H1 (cell line): ENCODE measurements at regions not wholly inside any gene's neighbourhood (a gene's known extent, or its start where the extent isn't known, plus 50 kb on each side); places are given as distances from the start of the nearest gene placed in this dataset.
A peak's percentile ranks its signal among the peaks of the same experiment; 100 is the strongest.

Experiments used
- CTCF ChIA-PET: fragments of 300-600 bp; sonication (Branson Sonifier 250); formaldehyde crosslinking; loops from one replicate; lab custom pipeline; 2021; ENCODE audit not compliant: partially characterized antibody; lab: Charles Lee
- POLR2A ChIA-PET: fragments of 300-600 bp; sonication (Branson Sonifier 250); formaldehyde crosslinking; loops from one replicate; lab custom pipeline; 2021; ENCODE audit warnings: inconsistent platforms; ENCODE audit not compliant: partially characterized antibody; lab: Charles Lee
- DNase-seq, 2 experiments: peaks; one replicate each; pipeline versions ENCODE4 v3.0.0 to v3.0.0-alpha.2; 2010 to 2022; ENCODE audit warnings: low spot score in 2 of 2, low read depth in 1 of 2, mixed read lengths in 1 of 2
- FAIRE-seq: peaks from 2 replicates; lab custom pipeline; 2011; peaks lifted over from hg19 to GRCh38; lab: Jason Lieb, UNC
- H2AFZ ChIP-seq: 2 replicates; pipeline ENCODE4 v1.8.1; 2012; ENCODE audit warnings: low read length, inconsistent platforms
- H2AK5ac ChIP-seq: 2 replicates; pipeline ENCODE4 v1.6.1; 2013; ENCODE audit warnings: low read depth, low read length
- H2BK120ac ChIP-seq: replicated peaks from 2 replicates; pipeline ENCODE3; 2013; ENCODE audit warnings: low read depth, low read length, inconsistent platforms
- H2BK12ac ChIP-seq: 2 replicates; pipeline ENCODE4 v1.6.1; 2013; ENCODE audit warnings: low read depth, low read length
- H2BK15ac ChIP-seq: 2 replicates; pipeline ENCODE4 v1.6.1; 2013; ENCODE audit warnings: low read length
- H2BK20ac ChIP-seq: 2 replicates; pipeline ENCODE4 v1.6.1; 2013; ENCODE audit warnings: low read length
- H2BK5ac ChIP-seq: 2 replicates; pipeline ENCODE4 v1.6.1; 2013; ENCODE audit warnings: low read depth, low read length
- H3K14ac ChIP-seq: 2 replicates; pipeline ENCODE4 v1.6.1; 2013; ENCODE audit warnings: inconsistent platforms; ENCODE audit not compliant: insufficient read length
- H3K18ac ChIP-seq: 2 replicates; pipeline ENCODE4 v1.6.1; 2013; ENCODE audit warnings: low read length; ENCODE audit errors: extremely low read depth
- H3K23ac ChIP-seq: 2 replicates; pipeline ENCODE4 v1.6.1; 2013; ENCODE audit warnings: inconsistent platforms; ENCODE audit not compliant: insufficient read length
- H3K23me2 ChIP-seq: 2 replicates; pipeline ENCODE4 v1.6.1; 2013; ENCODE audit warnings: low read depth, low read length
- H3K27ac ChIP-seq: 2 replicates; pipeline ENCODE4 v1.6.1; 2011; ENCODE audit warnings: low read depth, low read length, inconsistent platforms
- H3K27me3 ChIP-seq, 4 experiments: replicated peaks in 1 of 4; 1 replicate in 1 of 4; 2 replicates in 3 of 4; pipeline versions ENCODE4 v1.6.1 to v1.8.1; 2011 to 2013; ENCODE audit warnings: low read length in 3 of 4, mild to moderate bottlenecking in 3 of 4, inconsistent platforms in 2 of 4, mixed read lengths in 2 of 4, moderate library complexity in 1 of 4; ENCODE audit not compliant: control insufficient read depth in 3 of 4, insufficient read depth in 3 of 4; ENCODE audit errors: extremely low read depth in 1 of 4
- H3K36me3 ChIP-seq, 4 experiments: 2 replicates each; pipeline versions ENCODE4 v1.6.1 to v1.8.1; 2011 to 2013; ENCODE audit warnings: mild to moderate bottlenecking in 4 of 4, low read length in 3 of 4, moderate library complexity in 2 of 4, control low read depth in 1 of 4, inconsistent platforms in 1 of 4; ENCODE audit not compliant: insufficient read depth in 4 of 4, control insufficient read depth in 2 of 4
- H3K4ac ChIP-seq: replicated peaks from 2 replicates; pipeline ENCODE3; 2013; ENCODE audit warnings: low read length, low read depth, mixed read lengths, inconsistent platforms; ENCODE audit not compliant: insufficient read length
- H3K4me1 ChIP-seq, 4 experiments: replicated peaks in 1 of 4; 1 replicate in 1 of 4; 2 replicates in 3 of 4; pipeline versions ENCODE4 v1.6.1 to v1.8.1; 2011 to 2013; ENCODE audit warnings: low read length in 3 of 4, inconsistent platforms in 2 of 4, mixed read lengths in 1 of 4; ENCODE audit not compliant: insufficient read depth in 4 of 4, control insufficient read depth in 3 of 4
- H3K4me2 ChIP-seq, 2 experiments: 2 replicates each; pipeline versions ENCODE4 v1.6.1 to v1.8.1; 2011 to 2013; ENCODE audit warnings: low read depth in 2 of 2, low read length in 2 of 2, control low read depth in 1 of 2, inconsistent platforms in 1 of 2, mild to moderate bottlenecking in 1 of 2; ENCODE audit not compliant: insufficient read depth in 1 of 2
- H3K4me3 ChIP-seq, 4 experiments: fragments of 200-600, 300-600 bp in 1 of 4; sonication (generic), shearing (Covaris generic), sonication (Bioruptor Twin) in 1 of 4; 2 replicates each; pipeline versions ENCODE4 v1.5.1 to v1.8.1; 2011 to 2016; ENCODE audit warnings: low read length in 4 of 4, low read depth in 3 of 4, control low read depth in 2 of 4, inconsistent platforms in 2 of 4, mild to moderate bottlenecking in 2 of 4, mixed read lengths in 1 of 4, moderate library complexity in 1 of 4; ENCODE audit not compliant: insufficient read depth in 2 of 4; ENCODE audit errors: extremely low read depth in 1 of 4
- H3K56ac ChIP-seq: replicated peaks from 2 replicates; pipeline ENCODE3; 2013; ENCODE audit warnings: low read depth, mild to moderate bottlenecking, mixed read lengths, low read length, inconsistent platforms; ENCODE audit not compliant: insufficient read length
- H3K79me1 ChIP-seq: 2 replicates; pipeline ENCODE4 v1.6.1; 2013; ENCODE audit warnings: low read depth, low read length, control low read depth
- H3K79me2 ChIP-seq, 2 experiments: 2 replicates each; pipeline versions ENCODE4 v1.6.1 to v1.8.1; 2012 to 2013; ENCODE audit warnings: low read length in 2 of 2, mild to moderate bottlenecking in 2 of 2, inconsistent platforms in 1 of 2; ENCODE audit not compliant: insufficient read depth in 2 of 2, control insufficient read depth in 1 of 2
- H3K9ac ChIP-seq, 4 experiments: replicated peaks in 1 of 4; 1 replicate in 1 of 4; 2 replicates in 3 of 4; pipeline versions ENCODE4 v1.6.1 to v1.8.1; 2011 to 2013; ENCODE audit warnings: low read depth in 3 of 4, low read length in 3 of 4, control low read depth in 2 of 4, mild to moderate bottlenecking in 2 of 4, moderate library complexity in 2 of 4, inconsistent platforms in 1 of 4; ENCODE audit errors: extremely low read depth in 1 of 4
- H3K9me3 ChIP-seq, 2 experiments: 2 replicates each; pipeline versions ENCODE4 v1.6.1 to v1.8.1; 2012 to 2013; ENCODE audit warnings: mild to moderate bottlenecking in 2 of 2, moderate library complexity in 2 of 2, control low read depth in 1 of 2, inconsistent platforms in 1 of 2, low read depth in 1 of 2, low read length in 1 of 2, mixed read lengths in 1 of 2; ENCODE audit not compliant: insufficient read depth in 2 of 2
- H4K20me1 ChIP-seq, 2 experiments: replicated peaks in 1 of 2; 2 replicates each; pipeline versions ENCODE3 to v1.8.1; 2011 to 2013; ENCODE audit warnings: inconsistent platforms in 2 of 2, low read length in 2 of 2, mild to moderate bottlenecking in 1 of 2; ENCODE audit not compliant: insufficient read depth in 2 of 2, control insufficient read depth in 1 of 2
- H4K5ac ChIP-seq: 2 replicates; pipeline ENCODE4 v1.6.1; 2013; ENCODE audit warnings: low read length, low read depth, mixed read lengths, inconsistent platforms; ENCODE audit not compliant: insufficient read length
- H4K8ac ChIP-seq: 2 replicates; pipeline ENCODE4 v1.8.0; 2013; ENCODE audit warnings: mild to moderate bottlenecking, moderate library complexity, low read length, inconsistent platforms; ENCODE audit not compliant: insufficient read depth; ENCODE audit errors: extremely low read depth
- H4K91ac ChIP-seq: replicated peaks from 2 replicates; pipeline ENCODE3; 2013; ENCODE audit warnings: low read length, mixed read lengths, inconsistent platforms; ENCODE audit not compliant: insufficient read length
- KDM1A ChIP-seq: fragments of 200-600, 300-600 bp; sonication (generic); IDR thresholded peaks from 2 replicates; pipeline ENCODE4 v1.7.1; 2016; ENCODE audit warnings: mild to moderate bottlenecking, low read length, borderline replicate concordance
- RFX5 ChIP-seq: IDR thresholded peaks from 2 replicates; pipeline ENCODE4 v1.6.1; 2011; ENCODE audit warnings: low read depth, low read length, improper control_type of control experiment, borderline replicate concordance
- RXRA ChIP-seq: IDR thresholded peaks from 2 replicates; pipeline ENCODE4 v1.6.1; 2011; ENCODE audit warnings: low read depth, mild to moderate bottlenecking, low read length, moderate library complexity; ENCODE audit not compliant: insufficient read depth
- USF2 ChIP-seq: IDR thresholded peaks from 2 replicates; pipeline ENCODE4 v1.6.1; 2011; ENCODE audit warnings: low read length, improper control_type of control experiment
- WGBS, 2 experiments: shearing (Covaris generic) in 1 of 2; methylation state at CpG; one replicate each; pipeline versions ENCODE4 v1.1.6 to v1.1.7; 2013 to 2015; ENCODE audit warnings: low lambda C conversion rate in 2 of 2, mixed read lengths in 2 of 2, inconsistent platforms in 1 of 2, low coverage in 1 of 2, missing lambda C conversion rate in 1 of 2; ENCODE audit not compliant: insufficient replicate concordance in 2 of 2, insufficient coverage in 1 of 2, insufficient read length in 1 of 2; ENCODE audit errors: extremely low coverage in 1 of 2, missing lambda C conversion rate in 1 of 2; 5-methylcytosine and 5-hydroxymethylcytosine counted together

- no peaks in the 10 kb centered on the region; the same call in 1 of the 2 replicates for H3K79me1 ChIP-seq
These were observed 132.3 kb upstream of the TBX20 start for GRCh38 chr7:35386082-35386815.

More at GRCh38 chr7:35386082-35386815, 132.3 kb upstream of the TBX20 start:
- Histone ChIP-seq H3K23ac (no peak overlapping the region), H3K4me2 (no peak overlapping the region), H2BK15ac (no peak overlapping the region), H2BK120ac (no peak overlapping the region), H3K79me2 (no peaks in the 10 kb centered on the region), H3K14ac (no peak overlapping the region), H3K9me3 (no peaks in the 10 kb centered on the region), H4K8ac (peak overlapping the region; percentile 15; the same call in 1 of the 2 replicates), H3K18ac (no peak overlapping the region), H2AK5ac (no peak overlapping the region), H3K36me3 (no peaks in the 10 kb centered on the region), H2BK12ac (no peak overlapping the region), H3K4ac (no peak overlapping the region), H2AFZ (no peak overlapping the region), H4K5ac (no peak overlapping the region), H2BK20ac (no peak overlapping the region), H3K56ac (no peak overlapping the region), H4K91ac (no peak overlapping the region), H4K20me1 (no peaks in the 10 kb centered on the region), H3K27me3 (no peaks in the 10 kb centered on the region), H3K9ac (no peak overlapping the region), H3K23me2 (no peaks in the 10 kb centered on the region), H3K4me3 (no peak overlapping the region), H2BK5ac (no peak overlapping the region), H3K4me1 (no peaks in the 10 kb centered on the region), H3K27ac (no peak overlapping the region)
- TF ChIP-seq RFX5 (no peak), USF2 (no peak), RXRA (no peak), KDM1A (no peak)
- POLR2A ChIA-PET = no interaction called here
- FAIRE-seq = no peak
- 93% methylated on average over 8 of the region's 8 CpGs; no CpG with 5 or more reads in 1 of the 2 experiments for WGBS, 2 experiments
- no peak for DNase-seq
- CTCF ChIA-PET = interaction anchor here (1.4 kb wide), 1 partner anchor 134 kb away, joined by 3 read pairs; no protein-coding TSS in a partner anchor
